H4 (cell line): ENCODE measurements at regions not wholly inside any gene's neighbourhood (a gene's known extent, or its start where the extent isn't known, plus 50 kb on each side); places are given as distances from the start of the nearest gene placed in this dataset.
"Not testable (repeated sequence)": the region's sequence is repeated elsewhere in the genome, so short reads cannot be mapped to it uniquely, and the experiment has no call there.

Source experiments
- DNase-seq: peaks from one replicate; pipeline ENCODE4 v3.0.0-alpha.2; 2015; ENCODE audit warnings: low spot score

DNA sequence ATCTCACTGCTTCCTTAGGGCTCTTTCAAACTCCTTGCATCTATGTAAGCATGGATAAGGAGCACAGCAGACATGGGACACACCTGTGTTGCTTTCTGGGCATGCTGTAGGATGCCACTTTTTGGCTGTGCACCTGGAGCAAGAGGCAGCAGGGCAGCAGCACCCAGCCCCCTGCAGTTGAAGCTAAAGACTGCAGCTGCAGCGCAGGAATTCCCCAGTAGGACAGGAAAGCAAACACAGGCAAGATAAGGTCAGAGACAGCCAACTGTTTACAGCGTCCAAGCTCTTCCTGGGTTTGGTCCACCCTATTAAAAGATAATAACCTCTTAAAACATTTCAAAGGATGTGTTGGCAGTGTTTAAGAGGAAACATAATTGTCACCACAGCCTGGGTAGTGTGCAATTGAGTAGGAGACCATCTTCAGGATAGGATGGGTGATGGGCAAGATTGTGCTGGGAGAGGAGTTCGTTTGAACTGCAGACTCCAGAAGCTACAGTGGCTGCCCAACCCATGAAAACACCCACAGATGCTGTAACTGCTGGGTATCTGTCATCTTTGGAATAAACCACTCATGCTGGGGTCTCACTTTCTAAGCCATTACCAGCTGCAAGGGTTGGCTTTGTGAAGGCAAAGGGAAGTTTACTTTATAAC lies 242.3 kb upstream of the PLGLB1 start:
- DNase-seq, result not testable (repeated sequence)

DNA sequence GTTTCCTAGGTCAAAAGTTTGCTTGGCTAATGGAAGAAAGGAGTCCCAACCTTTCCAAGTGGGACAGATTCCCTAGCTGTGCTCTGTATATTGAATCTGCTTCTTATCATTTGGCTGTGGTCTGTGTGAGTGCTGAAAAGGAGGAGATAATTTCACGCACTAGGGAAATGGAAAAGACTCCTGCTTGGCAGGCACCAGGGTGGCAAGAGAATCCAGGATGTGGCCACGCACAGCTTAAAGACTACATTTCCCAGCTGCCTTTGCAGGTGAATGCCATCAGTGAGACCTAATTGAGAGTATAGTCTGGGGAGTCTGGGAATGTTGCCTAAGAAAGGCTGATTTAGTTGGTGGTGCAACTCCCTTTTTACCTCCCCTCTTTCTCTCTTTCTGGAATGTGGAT lies 253.5 kb upstream of the PLGLB1 start:
- not testable (repeated sequence) for DNase-seq

DNA sequence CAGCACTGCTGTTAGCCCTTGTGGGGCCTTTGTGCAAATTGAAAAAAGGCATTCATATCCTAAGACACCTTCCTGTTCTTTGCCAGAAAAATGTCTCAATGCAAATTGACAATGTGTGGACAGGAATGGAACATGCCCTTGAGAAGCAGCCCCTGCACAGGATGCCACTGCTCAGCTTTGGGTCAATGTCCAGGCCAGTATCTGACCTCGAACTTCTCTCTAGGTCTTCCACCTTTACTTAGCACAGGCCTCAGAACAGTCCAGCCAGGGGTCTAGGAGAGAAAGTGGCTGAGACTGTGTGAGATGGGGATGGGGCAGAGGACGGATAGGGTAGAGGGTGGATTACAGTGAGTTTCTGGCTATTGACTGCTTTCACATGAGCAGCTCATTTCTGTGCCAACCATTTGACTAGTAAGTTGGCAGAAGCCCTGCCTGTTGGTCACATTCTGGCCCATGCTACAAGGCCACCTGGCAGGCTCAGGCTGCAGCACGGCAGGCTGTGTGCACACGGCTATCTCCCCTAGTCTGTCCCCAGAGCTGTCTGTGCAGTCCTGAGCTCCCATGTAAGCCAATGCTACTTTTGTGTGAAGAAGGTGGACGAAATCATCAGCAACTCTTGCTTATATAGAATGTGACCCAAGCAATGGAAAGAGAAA lies 254.5 kb upstream of the PLGLB1 start:
- DNase-seq, result not testable (repeated sequence)

DNA sequence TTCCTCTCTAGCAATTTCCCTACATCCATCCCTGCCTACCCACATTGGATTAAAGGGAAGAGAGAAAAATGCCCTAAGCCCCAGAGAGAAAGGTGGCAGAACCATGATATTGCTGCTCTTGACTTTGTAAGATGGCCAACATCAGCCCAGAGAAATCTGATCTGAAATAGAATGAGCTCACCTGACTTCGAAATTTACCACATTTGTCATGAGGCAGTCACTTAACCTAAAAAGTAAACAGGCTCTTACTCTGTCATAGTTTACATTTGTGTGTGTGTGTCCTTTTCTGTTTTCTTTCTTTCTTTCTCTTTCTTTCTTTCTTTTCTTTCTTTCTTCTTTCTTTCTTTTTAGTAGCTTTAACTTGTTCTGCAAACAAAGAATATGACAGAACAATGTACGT lies 255.0 kb upstream of the PLGLB1 start:
- DNase-seq, result not testable (repeated sequence)

DNA sequence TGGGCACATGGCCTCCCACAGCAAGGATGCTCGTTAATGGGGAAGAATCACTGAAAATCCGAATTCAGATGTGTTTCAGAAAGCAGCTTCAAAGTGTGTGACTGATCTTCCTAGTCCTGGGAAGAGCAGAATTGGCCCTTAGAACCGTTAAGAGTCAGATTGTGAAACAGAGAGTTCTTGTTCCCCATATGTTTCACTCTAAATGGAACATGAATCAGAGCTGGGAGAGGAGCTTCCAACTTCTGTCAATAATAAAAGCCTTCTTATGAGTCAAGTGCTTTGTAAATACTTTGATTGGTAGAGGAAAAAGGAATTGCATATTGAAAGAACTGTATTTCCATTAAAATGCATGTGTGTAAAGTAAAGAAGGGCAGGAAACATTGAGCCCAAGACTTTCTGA lies 256.1 kb upstream of the PLGLB1 start:
- DNase-seq, result not testable (repeated sequence)

DNA sequence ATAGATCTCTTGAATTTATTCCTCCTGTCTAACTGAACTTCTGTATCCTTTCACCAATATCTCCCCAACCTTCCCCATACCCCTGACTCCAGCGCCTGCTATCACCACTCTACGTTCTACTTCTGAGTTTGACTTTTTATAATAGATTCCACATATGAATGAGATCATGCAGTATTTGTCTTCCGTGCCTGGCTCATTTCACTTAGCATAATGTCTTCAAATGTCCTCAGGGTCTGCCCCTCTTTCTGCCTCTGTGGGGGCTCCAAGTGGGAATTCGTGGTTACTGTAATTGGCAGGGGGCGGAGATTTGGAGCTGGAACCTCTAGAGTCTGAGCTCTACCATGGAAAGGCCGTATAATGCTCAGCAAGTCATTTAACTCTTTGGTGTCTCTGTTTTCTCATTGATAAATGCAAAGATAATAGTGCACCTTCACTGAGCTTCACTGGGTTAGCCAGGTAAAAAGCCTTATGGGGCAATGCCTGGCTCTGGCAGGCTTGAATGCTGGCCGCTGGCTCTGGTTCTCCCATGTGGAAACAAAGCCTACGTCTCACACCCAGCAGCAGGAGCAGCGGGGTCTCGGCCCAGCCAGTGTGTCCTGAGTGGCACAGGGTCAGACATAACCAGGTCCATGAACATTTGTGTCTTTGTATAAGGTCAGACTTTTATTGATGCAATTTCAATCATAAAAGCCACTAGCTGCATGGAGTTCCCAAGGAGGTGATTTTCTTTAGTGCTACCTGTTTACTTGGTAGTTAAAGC lies 259.1 kb upstream of the PLGLB1 start:
- not testable (repeated sequence) for DNase-seq

DNA sequence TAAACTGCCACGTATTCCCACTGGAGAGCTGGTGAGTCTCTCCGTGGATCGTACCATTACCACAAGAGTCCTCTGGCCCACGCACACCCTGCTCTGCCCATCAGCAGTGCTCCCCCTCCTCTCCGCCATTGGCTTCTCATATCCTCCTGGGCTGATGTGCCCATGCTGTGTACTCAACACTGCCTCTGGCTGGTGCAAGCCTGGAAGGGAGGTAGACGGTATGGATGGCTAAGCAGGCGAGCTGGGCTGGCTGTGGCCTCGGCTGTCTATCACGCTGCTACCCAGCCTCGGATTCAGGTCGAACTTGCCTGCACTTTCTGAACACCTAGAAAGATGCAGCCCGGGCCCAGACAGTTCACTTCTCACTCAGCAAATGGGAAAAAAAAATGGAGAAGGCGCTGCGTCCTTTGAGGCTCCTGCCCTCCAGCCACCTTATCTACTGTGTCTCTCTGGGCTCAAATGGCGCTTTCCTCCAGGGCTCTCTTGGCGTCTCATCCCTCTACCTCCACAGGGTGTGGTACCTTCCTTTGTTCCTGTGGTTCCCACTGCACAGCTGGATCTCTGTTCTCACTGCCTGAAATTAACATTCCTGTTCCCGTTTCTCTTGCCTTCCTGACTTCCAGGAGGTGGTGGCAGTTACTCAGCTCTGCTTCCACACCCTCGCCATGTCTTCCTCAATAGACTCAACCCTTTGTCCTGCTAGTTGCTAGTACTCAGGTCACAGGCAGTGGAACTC lies 262.3 kb upstream of the PLGLB1 start:
- not testable (repeated sequence) for DNase-seq

DNA sequence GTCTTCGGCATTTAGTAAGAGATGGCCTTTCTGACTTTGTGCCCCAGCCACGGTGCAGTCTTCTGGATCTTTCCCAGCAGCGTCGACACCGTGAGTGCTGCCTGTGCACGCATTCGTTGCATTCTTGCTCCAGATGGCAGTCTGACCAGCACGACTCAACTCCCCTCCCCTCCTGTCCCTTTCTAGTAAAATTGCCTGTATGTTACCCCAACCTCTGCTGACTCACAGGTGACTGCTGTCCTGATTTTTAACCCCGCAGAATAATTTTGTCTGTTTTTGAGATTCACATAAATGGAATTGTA lies 262.8 kb upstream of the PLGLB1 start:
- DNase-seq, result not testable (repeated sequence)

DNA sequence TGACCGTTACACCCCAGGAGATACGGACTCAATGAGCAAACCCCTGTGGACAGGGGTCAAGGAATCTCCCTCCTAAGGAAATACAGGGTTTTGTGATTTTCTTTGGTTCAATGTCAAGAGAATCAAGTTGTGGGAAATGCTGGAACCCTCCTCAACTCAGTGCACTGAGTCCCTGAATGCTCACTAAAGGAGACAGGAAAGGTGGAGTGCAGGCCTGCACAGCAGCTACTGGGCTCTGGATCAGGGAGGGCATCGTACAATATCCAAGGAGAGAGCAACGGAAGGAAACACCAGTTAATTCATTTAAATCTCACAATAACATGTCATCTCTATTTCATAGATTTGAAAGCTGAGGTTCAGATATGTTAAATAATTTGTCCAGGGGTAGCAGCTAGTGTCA lies 263.5 kb upstream of the PLGLB1 start:
- DNase-seq, result not testable (repeated sequence)

DNA sequence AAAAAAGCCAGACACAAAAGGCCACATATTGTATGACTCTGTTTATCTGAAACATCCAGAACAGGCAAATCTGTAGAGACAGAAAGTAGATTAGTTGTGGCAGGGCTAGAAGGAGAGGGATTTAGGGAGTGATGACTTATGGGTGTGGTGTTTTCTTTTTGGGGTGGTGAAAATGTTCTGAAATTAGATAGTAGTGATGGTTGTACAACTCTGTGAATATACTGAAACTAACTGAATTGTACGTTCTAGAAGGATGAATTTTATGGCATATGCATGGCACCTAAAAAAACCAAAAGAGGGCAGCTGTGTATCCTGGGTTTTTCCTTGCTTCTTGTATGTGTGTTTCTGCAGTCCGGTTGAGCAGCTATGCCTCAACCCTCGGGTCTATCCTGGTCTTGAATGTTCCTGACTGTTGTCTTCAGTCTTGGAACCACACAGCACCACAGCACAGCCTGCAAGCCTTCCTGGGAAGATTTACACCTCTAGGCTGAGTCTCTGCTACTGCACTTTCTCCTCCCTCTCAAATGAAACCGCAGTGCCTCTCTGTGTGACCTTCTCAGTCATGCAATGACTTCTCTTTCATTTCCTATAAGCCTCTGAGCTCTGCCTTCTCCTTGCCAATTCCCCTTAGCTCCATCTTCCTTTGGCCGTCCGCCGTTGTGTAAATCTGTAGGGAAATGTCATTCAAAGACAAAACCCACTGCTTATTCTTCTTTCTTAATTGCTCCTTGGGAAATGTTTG lies 269.1 kb upstream of the PLGLB1 start:
- DNase-seq, result not testable (repeated sequence)

DNA sequence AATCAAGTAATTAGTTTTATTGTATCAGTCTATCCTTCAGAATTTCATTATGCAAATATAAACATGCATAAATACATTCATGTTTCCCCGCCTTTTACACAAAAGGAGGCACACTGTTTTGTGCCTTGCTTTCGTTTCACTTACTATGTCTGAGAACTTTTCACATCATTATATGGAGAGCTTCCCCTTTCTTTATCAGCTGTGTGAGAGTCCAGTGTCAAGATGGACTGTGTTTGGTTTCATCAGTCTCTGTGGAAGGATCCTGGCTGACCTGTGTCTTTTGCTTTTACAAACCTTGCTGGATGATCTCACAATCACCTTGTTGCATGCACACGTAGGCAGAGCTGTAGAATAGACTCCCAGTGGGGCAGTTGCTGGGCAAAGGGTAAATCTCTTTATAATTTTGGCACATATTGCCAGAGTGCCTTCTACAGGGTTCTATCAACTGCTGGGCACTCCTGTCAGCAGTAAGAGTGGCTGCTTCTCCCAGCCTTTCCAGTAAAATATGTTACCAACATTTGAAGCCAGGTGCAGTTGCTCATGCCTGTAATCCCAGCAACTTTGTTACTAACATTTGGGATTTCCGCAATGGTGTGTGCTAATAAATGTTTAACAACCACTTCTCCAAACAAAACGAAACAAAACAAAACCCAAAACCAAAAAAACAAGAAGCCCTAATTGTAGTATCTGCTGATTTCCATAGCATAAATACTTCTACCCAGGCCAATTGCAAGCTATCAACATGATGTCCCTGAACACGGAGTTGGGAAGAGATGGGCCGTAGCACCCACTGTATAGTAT lies 270.0 kb upstream of the PLGLB1 start:
- not testable (repeated sequence) for DNase-seq

DNA sequence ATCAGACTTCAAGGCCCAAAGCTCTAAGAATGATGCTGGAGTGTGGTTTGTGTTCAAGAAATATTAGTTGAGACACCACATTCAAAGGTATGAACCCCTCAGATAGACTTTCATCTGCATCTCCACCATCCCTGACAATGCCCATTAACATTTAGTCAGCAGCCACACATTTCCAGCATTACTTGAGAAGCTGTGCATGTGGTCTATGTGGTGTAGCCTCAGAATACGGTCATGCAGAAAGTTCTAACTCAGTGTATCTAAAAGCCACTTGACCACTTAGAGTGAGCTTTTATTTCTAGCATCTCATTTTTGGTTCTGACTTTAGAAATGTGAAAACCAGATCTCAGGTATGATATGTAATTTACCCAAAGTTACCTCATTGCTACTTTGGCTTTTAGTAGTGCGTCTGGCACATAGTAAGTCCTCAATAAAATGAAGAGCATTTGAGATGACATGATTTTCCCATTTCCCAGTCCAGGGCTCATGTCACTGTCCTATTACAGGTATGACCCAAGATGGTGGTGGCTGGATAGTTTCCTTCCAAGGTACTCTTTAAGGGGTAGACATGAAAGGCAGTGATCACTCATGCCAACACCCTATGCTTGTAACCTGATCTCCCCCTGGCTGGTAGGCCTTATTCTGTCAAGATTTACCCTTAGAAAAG lies 272.4 kb upstream of the PLGLB1 start:
- DNase-seq, result not testable (repeated sequence)

DNA sequence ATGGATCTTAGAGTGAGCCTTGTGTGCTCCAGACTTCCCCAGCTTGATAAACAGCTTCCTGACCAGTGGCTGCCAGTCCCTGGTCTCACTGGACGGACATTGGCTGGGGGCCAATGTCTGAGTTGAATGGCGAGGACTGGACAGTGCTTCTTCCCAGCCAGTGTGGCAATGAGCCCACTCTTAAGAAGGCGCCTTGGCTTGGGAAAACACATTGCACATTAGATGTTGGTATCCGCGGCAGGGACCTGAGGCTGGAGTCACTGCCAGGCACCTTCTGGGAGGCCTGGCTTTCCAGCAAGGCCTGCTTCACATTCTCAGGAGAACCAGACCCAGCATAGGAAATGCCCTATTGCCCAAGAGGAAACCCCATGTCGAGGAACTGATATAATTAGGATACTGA lies 273.5 kb upstream of the PLGLB1 start:
- not testable (repeated sequence) for DNase-seq

DNA sequence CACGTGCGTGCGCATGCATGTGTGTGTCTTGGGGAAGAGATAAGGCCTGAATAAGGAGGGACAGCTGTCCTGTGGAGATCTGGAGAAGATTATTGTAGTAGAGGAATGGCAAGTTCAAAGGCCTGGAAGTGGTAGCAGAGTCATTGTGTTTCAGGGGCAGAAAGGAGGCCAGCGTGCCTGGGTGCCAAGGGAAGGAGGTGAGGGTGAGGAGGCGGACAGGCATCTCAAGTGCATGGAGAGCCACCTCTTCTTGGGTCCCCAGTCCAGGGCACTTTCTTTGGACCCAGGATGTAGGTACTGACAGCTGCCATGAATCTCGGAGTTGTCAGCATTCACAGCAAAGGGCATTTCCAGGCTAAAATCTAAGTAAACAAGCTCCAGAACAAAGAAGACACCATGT lies 279.7 kb upstream of the PLGLB1 start:
- DNase-seq, result not testable (repeated sequence)

DNA sequence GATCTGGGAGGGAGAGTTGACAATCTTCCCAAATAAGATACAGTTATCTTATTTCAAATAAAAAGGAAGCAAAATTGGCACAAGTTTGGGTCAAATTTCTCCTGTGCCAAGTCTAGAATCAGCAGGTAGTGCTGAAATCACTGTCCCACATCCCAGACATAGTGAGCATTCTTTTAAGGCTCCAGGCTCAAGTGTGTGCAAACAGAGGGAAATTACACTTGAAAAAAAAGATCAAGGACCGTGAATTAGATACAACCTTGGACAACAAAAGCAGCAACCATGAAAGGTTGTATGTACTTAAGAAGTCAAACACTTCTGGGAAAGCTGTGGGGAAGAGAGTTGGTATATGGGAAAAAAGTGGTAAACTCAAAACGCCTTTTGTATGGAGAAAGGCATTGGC lies 280.2 kb upstream of the PLGLB1 start:
- DNase-seq, result not testable (repeated sequence)

DNA sequence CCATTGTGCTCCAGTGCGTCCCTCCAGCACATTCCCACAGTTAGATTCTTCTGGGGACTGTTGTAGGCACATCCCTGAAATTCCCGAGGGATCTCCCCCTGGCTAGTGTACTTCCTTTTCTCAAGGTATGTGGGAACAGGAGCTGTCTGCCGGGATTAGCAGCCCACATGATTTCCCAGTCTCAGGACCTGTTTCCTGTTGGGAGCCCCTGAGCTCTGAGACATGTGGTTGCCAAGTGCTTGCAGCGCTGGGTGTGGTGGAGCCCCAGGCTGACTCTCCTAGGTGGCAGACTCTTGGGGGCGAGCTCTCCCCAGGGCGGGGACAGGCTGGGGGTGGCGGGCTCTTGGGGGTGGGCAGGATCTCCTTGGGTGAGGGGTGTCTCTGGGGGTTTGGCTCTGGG lies 287.0 kb upstream of the PLGLB1 start:
- not testable (repeated sequence) for DNase-seq

DNA sequence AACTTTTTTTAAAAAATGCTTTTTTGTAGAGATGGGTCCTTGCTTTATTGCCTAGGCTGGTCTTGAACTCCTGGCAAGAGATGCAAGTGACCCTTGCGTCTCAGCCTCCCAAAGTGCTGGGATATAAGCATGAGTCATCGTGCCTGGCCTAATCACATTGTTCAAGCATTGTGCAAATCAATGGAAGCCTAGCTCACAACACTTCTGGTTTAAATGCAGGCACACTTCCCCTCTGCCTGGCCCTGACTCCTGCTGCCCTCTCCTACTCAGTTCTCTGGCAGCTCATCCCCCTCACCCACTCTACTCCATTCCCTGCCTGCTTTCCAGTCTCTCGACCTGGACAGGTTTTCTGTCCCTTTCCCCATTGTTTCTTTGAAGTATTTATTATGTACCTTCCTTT lies 288.1 kb upstream of the PLGLB1 start:
- not testable (repeated sequence) for DNase-seq

DNA sequence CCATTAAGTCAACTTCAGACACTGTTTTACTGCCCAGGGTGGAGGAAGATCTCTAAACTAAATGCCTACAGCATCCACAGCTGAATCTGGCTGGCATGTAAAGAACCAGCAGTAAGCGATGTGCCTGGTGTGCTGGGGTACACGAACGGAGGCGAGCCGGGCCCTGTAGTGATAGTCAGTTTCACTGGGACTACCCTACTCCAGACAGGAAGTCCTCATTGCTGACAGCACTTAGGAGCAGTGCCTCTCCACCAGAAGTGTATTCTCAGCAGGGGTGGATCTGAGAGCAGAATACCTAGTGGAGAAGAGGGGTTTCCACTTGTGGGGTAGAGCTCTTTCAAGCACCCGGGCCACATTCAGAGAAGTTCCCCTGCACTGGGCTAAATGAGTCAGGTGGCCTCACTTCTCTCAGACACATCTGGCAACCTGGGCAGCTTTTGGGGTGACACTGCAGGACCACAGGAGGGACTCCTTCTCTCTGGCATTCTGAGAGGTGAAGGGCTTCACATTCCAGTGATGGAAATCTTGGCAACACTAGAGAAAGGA lies 290.3 kb upstream of the PLGLB1 start:
- not testable (repeated sequence) for DNase-seq

DNA sequence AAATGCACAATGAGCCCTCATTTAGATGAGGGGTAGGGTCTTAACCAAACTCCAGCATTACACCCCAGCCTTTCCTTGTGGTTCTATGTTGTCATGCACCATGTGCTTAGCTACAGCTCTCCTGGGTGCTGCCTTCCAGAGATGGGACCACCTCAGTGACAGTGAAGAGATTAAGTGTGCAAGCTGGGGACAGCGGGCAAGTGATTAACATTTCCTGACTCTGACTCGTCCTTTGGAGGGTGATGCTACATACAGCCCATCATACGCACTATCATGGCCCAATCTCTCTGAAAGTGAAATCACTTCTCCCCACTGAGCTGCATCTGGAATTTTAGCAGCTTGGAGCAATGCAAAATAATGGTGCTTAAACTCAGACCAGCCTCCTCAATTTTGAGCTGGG lies 293.0 kb upstream of the PLGLB1 start:
- not testable (repeated sequence) for DNase-seq
